Calu3 (cell line): ENCODE measurements at regions not wholly inside any gene's neighbourhood (a gene's known extent, or its start where the extent isn't known, plus 50 kb on each side); places are given as distances from the start of the nearest gene placed in this dataset.

Experiments used
- BruUV-seq: library from RNA; stranded (reverse); fragments of 400-500 nt; replicated peaks from 2 replicates; lab custom pipeline; 2021; lab: Mats Ljungman, UMichigan
- CTCF ChIA-PET: fragments of 300-600 bp; sonication (Branson Sonifier 250); formaldehyde crosslinking; loops from one replicate; lab custom pipeline; 2022; ENCODE audit warnings: antibody characterized with exemption; lab: Charles Lee
- DNase-seq: peaks from one replicate; pipeline ENCODE4 v3.0.0; 2022
- H3K27ac Mint-ChIP-seq: one replicate; pipeline ENCODE4 v1.8.0; 2022; ENCODE audit warnings: mixed read lengths; ENCODE audit not compliant: unreplicated experiment
- H3K27me3 Mint-ChIP-seq: one replicate; pipeline ENCODE4 v1.8.0; 2022; ENCODE audit warnings: mixed read lengths; ENCODE audit not compliant: unreplicated experiment
- H3K36me3 Mint-ChIP-seq: one replicate; pipeline ENCODE4 v1.8.0; 2022; ENCODE audit warnings: mild to moderate bottlenecking, moderate library complexity, mixed read lengths; ENCODE audit not compliant: insufficient read depth, unreplicated experiment
- H3K4me1 Mint-ChIP-seq: one replicate; pipeline ENCODE4 v1.8.0; 2022; ENCODE audit warnings: mild to moderate bottlenecking, low read depth, mixed read lengths; ENCODE audit not compliant: unreplicated experiment
- H3K4me3 Mint-ChIP-seq: one replicate; pipeline ENCODE4 v1.8.0; 2022; ENCODE audit warnings: mild to moderate bottlenecking, low read depth, moderate library complexity, mixed read lengths; ENCODE audit not compliant: unreplicated experiment
- H3K9me3 Mint-ChIP-seq: one replicate; pipeline ENCODE4 v1.8.0; 2022; ENCODE audit warnings: low read depth, mixed read lengths; ENCODE audit not compliant: unreplicated experiment
- CTCF ChIP-seq: fragments of 200-600 bp; IDR thresholded peaks from one replicate; pipeline ENCODE4 v1.8.0; 2022; ENCODE audit warnings: antibody characterized with exemption; ENCODE audit not compliant: unreplicated experiment
- intact Hi-C: fragments of 100-400 bp; cut with micrococcal nuclease; formaldehyde crosslinking; loops from one replicate; pipeline ENCODE4 v1.10.0; 2022; ENCODE audit not compliant: unreplicated experiment

GRCh38 chr5:111999286-111999685 lies 242.3 kb upstream of the NREP start:
- H3K27ac Mint-ChIP-seq = no peak overlapping the region
- DNase-seq = no peak
- no peak for TF ChIP-seq CTCF
- H3K4me1 Mint-ChIP-seq = no peaks in the 10 kb centered on the region
- no peak overlapping the region for H3K4me3 Mint-ChIP-seq
- intact Hi-C loops = no loop called here
- H3K27me3 Mint-ChIP-seq = no peaks in the 10 kb centered on the region
- H3K36me3 Mint-ChIP-seq = no peaks in the 10 kb centered on the region
- BruUV-seq = no TSS peak
- CTCF ChIA-PET = no interaction called here
- no peaks in the 10 kb centered on the region for H3K9me3 Mint-ChIP-seq

GRCh38 chr5:111998871-111999270 lies 241.9 kb upstream of the NREP start:
- no peaks in the 10 kb centered on the region for H3K36me3 Mint-ChIP-seq
- H3K27me3 Mint-ChIP-seq = no peaks in the 10 kb centered on the region
- H3K4me1 Mint-ChIP-seq = no peaks in the 10 kb centered on the region
- H3K27ac Mint-ChIP-seq = no peak overlapping the region
- no peak for TF ChIP-seq CTCF
- H3K9me3 Mint-ChIP-seq = no peaks in the 10 kb centered on the region
- no TSS peak for BruUV-seq
- no peak for DNase-seq
- H3K4me3 Mint-ChIP-seq = no peak overlapping the region
- CTCF ChIA-PET = no interaction called here
- intact Hi-C loops = no loop called here

GRCh38 chr5:111997711-111998110 lies 240.7 kb upstream of the NREP start:
- TF ChIP-seq CTCF = no peak
- H3K27ac Mint-ChIP-seq = no peak overlapping the region
- no peak overlapping the region for H3K4me3 Mint-ChIP-seq
- CTCF ChIA-PET = no interaction called here
- intact Hi-C loops = no loop called here
- peaks cover 3% of the 10 kb centered on the region for H3K9me3 Mint-ChIP-seq
- H3K27me3 Mint-ChIP-seq = no peaks in the 10 kb centered on the region
- no peaks in the 10 kb centered on the region for H3K4me1 Mint-ChIP-seq
- H3K36me3 Mint-ChIP-seq = no peaks in the 10 kb centered on the region
- no peak for DNase-seq
- BruUV-seq = no TSS peak

- no peaks in the 10 kb centered on the region for H3K4me1 Mint-ChIP-seq
- no TSS peak for BruUV-seq
- H3K9me3 Mint-ChIP-seq = peaks cover 3% of the 10 kb centered on the region
- H3K4me3 Mint-ChIP-seq = no peak overlapping the region
- H3K36me3 Mint-ChIP-seq = no peaks in the 10 kb centered on the region
- TF ChIP-seq CTCF = no peak
- no peak for DNase-seq
- intact Hi-C loops = no loop called here
- H3K27me3 Mint-ChIP-seq = no peaks in the 10 kb centered on the region
- CTCF ChIA-PET = no interaction called here
- no peak overlapping the region for H3K27ac Mint-ChIP-seq
These were observed 240.3 kb upstream of the NREP start for GRCh38 chr5:111997308-111997707.

GRCh38 chr5:111996574-111996973 lies 239.6 kb upstream of the NREP start:
- BruUV-seq = no TSS peak
- DNase-seq = no peak
- Mint-ChIP-seq H3K36me3 (no peaks in the 10 kb centered on the region), H3K4me3 (no peak overlapping the region), H3K4me1 (no peaks in the 10 kb centered on the region), H3K27ac (no peak overlapping the region), H3K9me3 (peaks cover 3% of the 10 kb centered on the region), H3K27me3 (no peaks in the 10 kb centered on the region)
- TF ChIP-seq CTCF = no peak
- intact Hi-C loops = no loop called here
- CTCF ChIA-PET = no interaction called here
